B cell (primary cell): ENCODE measurements at regions not wholly inside any gene's neighbourhood (a gene's known extent, or its start where the extent isn't known, plus 50 kb on each side); places are given as distances from the start of the nearest gene placed in this dataset.
"Not testable (repeated sequence)": the region's sequence is repeated elsewhere in the genome, so short reads cannot be mapped to it uniquely, and the experiment has no call there.

ENCODE experiments used
- ATAC-seq: fragments of 200-7000 bp; cut with Tn5 transposase; one replicate; pipeline ENCODE4 v1.10.0; 2021; ENCODE audit warnings: low read depth, mild to moderate bottlenecking, moderate number of reproducible peaks, moderate library complexity
- CTCF ChIA-PET: fragments of 350-600 bp; sonication (Branson Sonifier 250); formaldehyde crosslinking; loops from one replicate; lab custom pipeline; 2021; ENCODE audit warnings: antibody characterized with exemption, inconsistent platforms; lab: Charles Lee
- POLR2A ChIA-PET: fragments of 350-600 bp; sonication (Branson Sonifier 250); formaldehyde crosslinking; loops from one replicate; lab custom pipeline; 2021; ENCODE audit warnings: antibody characterized with exemption; lab: Charles Lee
- DNase-seq: peaks from one replicate; pipeline ENCODE4 v3.0.0; 2013
- H2AFZ ChIP-seq: 2 replicates; pipeline ENCODE4 v1.6.1; 2012; ENCODE audit warnings: mild to moderate bottlenecking, low read depth, low read length; ENCODE audit not compliant: insufficient read depth, poor library complexity, severe bottlenecking
- H3K27ac ChIP-seq, 2 donors: 1 replicate in 1 of 2; 2 replicates in 1 of 2; pipeline ENCODE4 v1.5.1; 2012 to 2013; ENCODE audit warnings: low read length in 2 of 2, mild to moderate bottlenecking in 2 of 2, moderate library complexity in 1 of 2
- H3K27me3 ChIP-seq, 4 experiments: fragments of 200-600 bp in 1 of 4; sonication (generic) in 1 of 4; replicated peaks in 1 of 4; 1 replicate in 2 of 4; 2 replicates in 2 of 4; pipeline versions ENCODE4 v1.6.1 to v1.7.0; 2013 to 2016; ENCODE audit warnings: low read length in 3 of 4, mild to moderate bottlenecking in 2 of 4, mixed read lengths in 1 of 4, moderate library complexity in 1 of 4; ENCODE audit not compliant: insufficient read depth in 4 of 4, control insufficient read depth in 3 of 4; ENCODE audit errors: control extremely low read depth in 1 of 4
- H3K36me3 ChIP-seq, 2 experiments: replicated peaks in 1 of 2; 1 replicate in 1 of 2; 2 replicates in 1 of 2; pipeline versions ENCODE4 v1.6.1 to v1.7.1; 2013; ENCODE audit warnings: low read length in 1 of 2; ENCODE audit not compliant: insufficient read depth in 2 of 2, control insufficient read depth in 1 of 2; ENCODE audit errors: control extremely low read depth in 1 of 2, extremely low read depth in 1 of 2
- H3K4me1 ChIP-seq, 2 donors: fragments of 200-600 bp in 1 of 2; sonication (generic) in 1 of 2; 1 replicate in 1 of 2; 2 replicates in 1 of 2; pipeline versions ENCODE4 v1.5.1 to v1.6.1; 2013 to 2017; ENCODE audit warnings: low read length in 2 of 2; ENCODE audit not compliant: control insufficient read depth in 2 of 2, insufficient read depth in 2 of 2
- H3K4me2 ChIP-seq: replicated peaks from 2 replicates; pipeline ENCODE3; 2012; ENCODE audit warnings: mild to moderate bottlenecking, low read depth, low read length; ENCODE audit not compliant: poor library complexity, severe bottlenecking
- H3K4me3 ChIP-seq, 5 experiments: fragments of 200-600 bp in 1 of 5; sonication (generic) in 1 of 5; 1 replicate in 3 of 5; 2 replicates in 2 of 5; pipeline versions ENCODE4 v1.5.1 to v1.7.0; 2011 to 2016; ENCODE audit warnings: low read length in 4 of 5, mild to moderate bottlenecking in 4 of 5, low read depth in 2 of 5, control low read depth in 1 of 5, moderate library complexity in 1 of 5; ENCODE audit not compliant: insufficient read depth in 1 of 5; ENCODE audit errors: control extremely low read depth in 1 of 5, extremely low read depth in 1 of 5
- H3K79me2 ChIP-seq: fragments of 200-600 bp; sonication (generic); one replicate; pipeline ENCODE4 v1.6.0; 2016; ENCODE audit warnings: low read length; ENCODE audit not compliant: control insufficient read depth, insufficient read depth
- H3K9ac ChIP-seq: fragments of 200-600 bp; sonication (generic); 2 replicates; pipeline ENCODE4 v1.6.1; 2017; ENCODE audit warnings: mild to moderate bottlenecking, low read length, moderate library complexity
- H3K9me3 ChIP-seq, 3 donors: one replicate each; pipeline versions ENCODE4 v1.6.1 to v1.7.1; 2013; ENCODE audit warnings: low read length in 2 of 3; ENCODE audit not compliant: control insufficient read depth in 2 of 3, insufficient read depth in 1 of 3; ENCODE audit errors: control extremely low read depth in 1 of 3
- H4K20me1 ChIP-seq: 2 replicates; pipeline ENCODE4 v1.6.0; 2012; ENCODE audit warnings: mild to moderate bottlenecking, low read length; ENCODE audit not compliant: insufficient read depth, control insufficient read depth, poor library complexity, severe bottlenecking
- H3K27ac Mint-ChIP-seq: one replicate; pipeline ENCODE4 v1.8.0; 2021; ENCODE audit warnings: mixed read lengths
- H3K27me3 Mint-ChIP-seq: one replicate; pipeline ENCODE4 v1.8.0; 2021; ENCODE audit warnings: mixed read lengths
- H3K4me1 Mint-ChIP-seq: one replicate; pipeline ENCODE4 v1.8.0; 2021; ENCODE audit warnings: mixed read lengths
- H3K4me3 Mint-ChIP-seq: one replicate; pipeline ENCODE4 v1.8.0; 2021; ENCODE audit warnings: mixed read lengths
- H3K9me3 Mint-ChIP-seq: one replicate; pipeline ENCODE4 v1.8.0; 2022; ENCODE audit warnings: mixed read lengths; ENCODE audit not compliant: insufficient read depth
- CTCF ChIP-seq: fragments of 200-600 bp; IDR thresholded peaks from one replicate; pipeline ENCODE4 v1.8.0; 2022; ENCODE audit warnings: antibody characterized with exemption, mild to moderate bottlenecking
- EZH2 ChIP-seq: IDR thresholded peaks from 2 replicates; pipeline ENCODE4 v1.6.1; 2012; ENCODE audit warnings: borderline replicate concordance, low read depth, mild to moderate bottlenecking, moderate library complexity, low read length; ENCODE audit not compliant: insufficient read depth, poor library complexity, severe bottlenecking
- WGBS: methylation state at CpG from one replicate; pipeline ENCODE4 v1.1.5; 2013; ENCODE audit warnings: missing lambda C conversion rate; ENCODE audit not compliant: insufficient coverage; 5-methylcytosine and 5-hydroxymethylcytosine counted together
- intact Hi-C: fragments of 100-400 bp; cut with micrococcal nuclease; formaldehyde crosslinking; loops from one replicate; pipeline ENCODE4 v1.10.0; 2022

GRCh38 chr6:140785926-140786325, 1346.8 kb upstream of the GJE1 start:
- H3K9me3 Mint-ChIP-seq = no peaks in the 10 kb centered on the region
- intact Hi-C loops = no loop called here
- CTCF ChIA-PET = no interaction called here

GRCh38 chr6:140784573-140784972, 1348.2 kb upstream of the GJE1 start:
- Mint-ChIP-seq H3K4me1 (no peaks in the 10 kb centered on the region), H3K27me3 (no peaks in the 10 kb centered on the region), H3K9me3 (no peaks in the 10 kb centered on the region), H3K4me3 (no peak overlapping the region), H3K27ac (no peak overlapping the region)
- H3K9me3 ChIP-seq = no peaks in the 10 kb centered on the region
- no peak overlapping the region for H2AFZ ChIP-seq
- WGBS = 100% methylated on average over 1 of the region's 2 CpGs
- no peak overlapping the region for H3K9ac ChIP-seq
- TF ChIP-seq EZH2 (no peak), CTCF (no peak)
- intact Hi-C loops = no loop called here
- H3K79me2 ChIP-seq = no peaks in the 10 kb centered on the region
- H3K27me3 ChIP-seq = no peaks in the 10 kb centered on the region
- no peak overlapping the region for H3K4me2 ChIP-seq
- H4K20me1 ChIP-seq = no peaks in the 10 kb centered on the region
- H3K4me3 ChIP-seq = no peak overlapping the region
- ATAC-seq = no peak
- no peaks in the 10 kb centered on the region for H3K4me1 ChIP-seq
- no peak for DNase-seq
- H3K36me3 ChIP-seq = no peaks in the 10 kb centered on the region
- CTCF ChIA-PET = no interaction called here
- H3K27ac ChIP-seq = no peak overlapping the region
- POLR2A ChIA-PET = no interaction called here

More at GRCh38 chr6:140785926-140786325, 1346.8 kb upstream of the GJE1 start:
- Histone ChIP-seq H4K20me1 (no peaks in the 10 kb centered on the region), H3K27me3 (no peaks in the 10 kb centered on the region), H3K27ac (no peak overlapping the region), H3K4me3 (no peak overlapping the region), H3K9me3 (no peaks in the 10 kb centered on the region), H3K4me2 (no peak overlapping the region), H3K36me3 (no peaks in the 10 kb centered on the region), H3K4me1 (no peaks in the 10 kb centered on the region), H2AFZ (no peak overlapping the region), H3K9ac (no peak overlapping the region), H3K79me2 (no peaks in the 10 kb centered on the region)
- no CpG with 5 or more reads among the region's 1 CpG for WGBS
- no peaks in the 10 kb centered on the region for H3K27me3 Mint-ChIP-seq
- no peak for ATAC-seq
- no peak overlapping the region for H3K27ac Mint-ChIP-seq
- TF ChIP-seq EZH2 (no peak), CTCF (no peak)
- H3K4me3 Mint-ChIP-seq = no peak overlapping the region
- POLR2A ChIA-PET = no interaction called here
- H3K4me1 Mint-ChIP-seq = no peaks in the 10 kb centered on the region
- no peak for DNase-seq

- H3K27me3 ChIP-seq, H4K20me1 ChIP-seq, H3K4me1 Mint-ChIP-seq, H3K79me2 ChIP-seq, H3K4me2 ChIP-seq, H3K4me3 Mint-ChIP-seq, intact Hi-C loops, H3K4me3 ChIP-seq, H3K36me3 ChIP-seq, H3K4me1 ChIP-seq, CTCF ChIA-PET, H3K9ac ChIP-seq, POLR2A ChIA-PET, DNase-seq, H3K27ac ChIP-seq, ATAC-seq, H3K9me3 ChIP-seq, H3K27me3 Mint-ChIP-seq, H2AFZ ChIP-seq, H3K9me3 Mint-ChIP-seq, H3K27ac Mint-ChIP-seq: not testable (repeated sequence)
- WGBS = no CpG with 5 or more reads among the region's 2 CpGs
Measured at GRCh38 chr6:140783504-140783903, 1349.2 kb upstream of the GJE1 start.
